Sigmoid colon (tissue), 6 donors: ENCODE measurements at regions not wholly inside any gene's neighbourhood (a gene's known extent, or its start where the extent isn't known, plus 50 kb on each side); places are given as distances from the start of the nearest gene placed in this dataset.

Experiments used
- DNase-seq: peaks from one replicate; pipeline ENCODE4 v3.0.0-alpha.2; 2019
- H3K27ac ChIP-seq, 4 donors: fragments of 200-600 bp; sonication (generic); one replicate each; pipeline ENCODE4 v1.5.1; 2016 to 2019; ENCODE audit warnings: mild to moderate bottlenecking in 1 of 4
- H3K27me3 ChIP-seq, 3 donors: fragments of 200-600 bp; sonication (generic); one replicate each; pipeline ENCODE4 v1.5.1; 2019; ENCODE audit warnings: mild to moderate bottlenecking in 1 of 3
- H3K36me3 ChIP-seq, 4 donors: fragments of 200-600 bp; sonication (generic); one replicate each; pipeline ENCODE4 v1.5.1; 2016 to 2019
- H3K4me1 ChIP-seq, 4 donors: fragments of 200-600 bp; sonication (generic); one replicate each; pipeline ENCODE4 v1.5.1; 2017 to 2019
- H3K4me3 ChIP-seq, 4 donors: fragments of 200-600 bp; sonication (generic); one replicate each; pipeline ENCODE4 v1.5.1; 2017 to 2019; ENCODE audit warnings: mild to moderate bottlenecking in 2 of 4, moderate library complexity in 1 of 4
- H3K9me3 ChIP-seq, 4 donors: fragments of 200-600 bp in 3 of 4; sonication (generic) in 3 of 4; one replicate each; pipeline versions ENCODE4 v1.5.1 to v1.6.1; 2013 to 2019
- CTCF ChIP-seq, 4 experiments: fragments of 450-650 bp in 3 of 4; fragments of 200-600 bp in 1 of 4; IDR thresholded peaks; one replicate each; pipeline ENCODE4 v1.5.1; 2016 to 2019; ENCODE audit warnings: antibody characterized with exemption in 4 of 4, mild to moderate bottlenecking in 3 of 4, moderate library complexity in 2 of 4
- EP300 ChIP-seq, 4 donors: sonication (generic); formaldehyde crosslinking; IDR thresholded peaks; one replicate each; pipeline ENCODE4 v1.6.1; 2017; ENCODE audit warnings: antibody characterized with exemption in 4 of 4
- POLR2A ChIP-seq, 2 donors: fragments of 450-650 bp; IDR thresholded peaks; one replicate each; pipeline ENCODE4 v1.6.1; 2016; ENCODE audit warnings: antibody characterized with exemption in 2 of 2, mild to moderate bottlenecking in 2 of 2, moderate library complexity in 2 of 2
- POLR2AphosphoS5 ChIP-seq, 4 donors: sonication (generic); formaldehyde crosslinking; IDR thresholded peaks; one replicate each; pipeline ENCODE4 v1.6.1; 2017; ENCODE audit warnings: antibody characterized with exemption in 4 of 4
- WGBS, 2 donors: extraction: QIAGEN DNeasy Blood & Tissue Kit; methylation state at CpG; one replicate each; pipeline ENCODE4 v1.1.7; 2013; 5-methylcytosine and 5-hydroxymethylcytosine counted together
- intact Hi-C: fragments of 100-400 bp; cut with DNase I; formaldehyde crosslinking; loops from one replicate; pipeline ENCODE4 v1.15.1; 2023
- donor health status: healthy with polysubstance abuse.
- donor health status: healthy.

- intact Hi-C loops: no loop called here
- Histone ChIP-seq H3K9me3 (peaks cover 0 to 3% (median 0%) of the 10 kb centered on the region in 4 donors), H3K27ac (no peak overlapping the region), H3K36me3 (no peaks in the 10 kb centered on the region), H3K4me3 (no peak overlapping the region), H3K27me3 (no peaks in the 10 kb centered on the region), H3K4me1 (no peaks in the 10 kb centered on the region)
- no peak for DNase-seq
- WGBS, 2 donors: 43 to 74% methylated on average over 18 of the region's 18 CpGs
- no peak for TF ChIP-seq CTCF (IDR thresholded peaks at IDR 0.05)
- TF ChIP-seq EP300 (IDR thresholded peaks at IDR 0.05): no peak
- TF ChIP-seq POLR2A (IDR thresholded peaks at IDR 0.05): no peak
- TF ChIP-seq POLR2AphosphoS5 (IDR thresholded peaks at IDR 0.05): no peak
Observed at GRCh38 chr12:124194893-124195566, 99.9 kb upstream of the RFLNA start.

GRCh38 chr12:124195567-124195942, 99.3 kb upstream of the RFLNA start:
- intact Hi-C loops: no loop called here
- H3K4me1 ChIP-seq: no peaks in the 10 kb centered on the region
- no peak for TF ChIP-seq POLR2A (IDR thresholded peaks at IDR 0.05)
- H3K27me3 ChIP-seq: no peaks in the 10 kb centered on the region
- H3K4me3 ChIP-seq: no peak overlapping the region
- no peaks in the 10 kb centered on the region for H3K36me3 ChIP-seq
- H3K27ac ChIP-seq: no peak overlapping the region
- WGBS, 2 donors: 54 to 68% methylated on average over 6 of the region's 6 CpGs
- H3K9me3 ChIP-seq: peaks cover 0 to 3% (median 0%) of the 10 kb centered on the region in 4 donors
- DNase-seq: no peak

DNA sequence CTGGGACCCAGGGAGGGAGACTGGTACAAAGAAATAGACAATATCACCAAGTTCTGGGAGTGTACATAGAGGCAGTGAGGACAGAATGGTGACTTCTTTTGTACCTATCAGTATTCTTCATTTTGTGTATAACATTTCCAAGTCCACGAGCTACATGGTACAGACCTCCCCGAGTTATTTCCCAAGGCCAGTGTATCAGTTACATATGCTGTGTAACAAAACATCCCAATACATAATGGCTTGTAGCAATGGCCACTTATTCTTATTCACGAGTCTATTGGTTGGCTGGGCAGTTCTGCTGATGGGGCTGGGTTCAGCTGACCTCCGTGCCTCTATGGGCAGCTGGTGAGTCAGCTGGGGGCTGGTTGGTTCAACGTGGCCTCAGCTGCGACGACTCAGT, 98.7 kb upstream of the RFLNA start:
- WGBS, 2 donors: 92 to 94% methylated on average over 7 of the region's 7 CpGs
- TF ChIP-seq CTCF (IDR thresholded peaks at IDR 0.05): no peak
- no peak for TF ChIP-seq POLR2A (IDR thresholded peaks at IDR 0.05)
- no peak for TF ChIP-seq POLR2AphosphoS5 (IDR thresholded peaks at IDR 0.05)
- TF ChIP-seq EP300 (IDR thresholded peaks at IDR 0.05): no peak
- Histone ChIP-seq H3K27me3 (no peaks in the 10 kb centered on the region), H3K36me3 (no peaks in the 10 kb centered on the region), H3K27ac (no peak overlapping the region), H3K4me3 (no peak overlapping the region), H3K9me3 (peaks cover 0 to 3% (median 0%) of the 10 kb centered on the region in 4 donors), H3K4me1 (no peaks in the 10 kb centered on the region)
- intact Hi-C loops: no loop called here
- DNase-seq: no peak

- no peaks in the 10 kb centered on the region for H3K4me1 ChIP-seq
- peaks cover 0 to 4% (median 0%) of the 10 kb centered on the region in 3 donors for H3K27me3 ChIP-seq
- DNase-seq: no peak
- TF ChIP-seq POLR2AphosphoS5 (IDR thresholded peaks at IDR 0.05) (no peak), CTCF (IDR thresholded peaks at IDR 0.05) (no peak), EP300 (IDR thresholded peaks at IDR 0.05) (no peak)
- H3K27ac ChIP-seq: no peak overlapping the region
- 94 to 98% methylated on average over 1 of the region's 1 CpG for WGBS, 2 donors
- no peak overlapping the region for H3K4me3 ChIP-seq
- H3K9me3 ChIP-seq: peaks cover 0 to 14% (median 6%) of the 10 kb centered on the region in 4 donors
- H3K36me3 ChIP-seq: no peaks in the 10 kb centered on the region
- intact Hi-C loops: no loop called here
Observed at GRCh38 chr12:124201248-124201647, 93.6 kb upstream of the RFLNA start.

GRCh38 chr12:124203176-124203575, 91.7 kb upstream of the RFLNA start:
- no peak overlapping the region for H3K4me3 ChIP-seq
- no peaks in the 10 kb centered on the region for H3K36me3 ChIP-seq
- no peaks in the 10 kb centered on the region for H3K4me1 ChIP-seq
- H3K27ac ChIP-seq: no peak overlapping the region
- no peak for DNase-seq
- intact Hi-C loops: no loop called here
- TF ChIP-seq CTCF (IDR thresholded peaks at IDR 0.05) (no peak), POLR2A (IDR thresholded peaks at IDR 0.05) (no peak), EP300 (IDR thresholded peaks at IDR 0.05) (no peak), POLR2AphosphoS5 (IDR thresholded peaks at IDR 0.05) (no peak)
- peaks cover 0 to 4% (median 0%) of the 10 kb centered on the region in 3 donors for H3K27me3 ChIP-seq
- WGBS, 2 donors: 86% methylated on average over 5 of the region's 5 CpGs
- peaks cover 0 to 15% (median 5%) of the 10 kb centered on the region in 4 donors for H3K9me3 ChIP-seq
